ENCODE measurements at regions not wholly inside any gene's neighbourhood (a gene's known extent, or its start where the extent isn't known, plus 50 kb on each side); places are given as distances from the start of the nearest gene placed in this dataset.

GRCh38 chr3:135905058-135905724, 60.3 kb upstream of the PPP2R3A start:
- no peaks in the 10 kb centered on the region for H3K36me3 ChIP-seq (replicated peaks; ENCODE audit: insufficient read depth, low read depth)
- no peaks in the 10 kb centered on the region for H3K27me3 ChIP-seq
- H3K27ac ChIP-seq = no peak overlapping the region
- no peak overlapping the region for H3K4me2 ChIP-seq
- no peak for DNase-seq (ENCODE audit: low spot score)
- no peak overlapping the region for H2AFZ ChIP-seq
- WGBS (ENCODE audit: low lambda C conversion rate, missing lambda C conversion rate) = 51% methylated on average over 5 of the region's 5 CpGs
- no peaks in the 10 kb centered on the region for H3K79me2 ChIP-seq
- H3K9me3 ChIP-seq (ENCODE audit: low read depth) = no peaks in the 10 kb centered on the region
- no peaks in the 10 kb centered on the region for H3K4me1 ChIP-seq (ENCODE audit: insufficient read depth)
- H4K20me1 ChIP-seq (ENCODE audit: insufficient read depth, poor library complexity, severe bottlenecking) = no peaks in the 10 kb centered on the region
- no peak overlapping the region for H3K4me3 ChIP-seq
- H3K9me2 ChIP-seq (replicated peaks; ENCODE audit: insufficient read depth) = no peaks in the 10 kb centered on the region
- TF ChIP-seq EZH2phosphoT487 (IDR thresholded peaks at IDR 0.05; ENCODE audit: low read depth, severe bottlenecking, unreplicated experiment) = no peak
- TF ChIP-seq EZH2 (IDR thresholded peaks at IDR 0.05; ENCODE audit: borderline replicate concordance) = no peak
- TF ChIP-seq, protein P1, sequence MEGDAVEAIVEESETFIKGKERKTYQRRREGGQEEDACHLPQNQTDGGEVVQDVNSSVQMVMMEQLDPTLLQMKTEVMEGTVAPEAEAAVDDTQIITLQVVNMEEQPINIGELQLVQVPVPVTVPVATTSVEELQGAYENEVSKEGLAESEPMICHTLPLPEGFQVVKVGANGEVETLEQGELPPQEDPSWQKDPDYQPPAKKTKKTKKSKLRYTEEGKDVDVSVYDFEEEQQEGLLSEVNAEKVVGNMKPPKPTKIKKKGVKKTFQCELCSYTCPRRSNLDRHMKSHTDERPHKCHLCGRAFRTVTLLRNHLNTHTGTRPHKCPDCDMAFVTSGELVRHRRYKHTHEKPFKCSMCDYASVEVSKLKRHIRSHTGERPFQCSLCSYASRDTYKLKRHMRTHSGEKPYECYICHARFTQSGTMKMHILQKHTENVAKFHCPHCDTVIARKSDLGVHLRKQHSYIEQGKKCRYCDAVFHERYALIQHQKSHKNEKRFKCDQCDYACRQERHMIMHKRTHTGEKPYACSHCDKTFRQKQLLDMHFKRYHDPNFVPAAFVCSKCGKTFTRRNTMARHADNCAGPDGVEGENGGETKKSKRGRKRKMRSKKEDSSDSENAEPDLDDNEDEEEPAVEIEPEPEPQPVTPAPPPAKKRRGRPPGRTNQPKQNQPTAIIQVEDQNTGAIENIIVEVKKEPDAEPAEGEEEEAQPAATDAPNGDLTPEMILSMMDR (IDR thresholded peaks at IDR 0.05; ENCODE audit: poor library complexity) = peak; percentile 30

DNA sequence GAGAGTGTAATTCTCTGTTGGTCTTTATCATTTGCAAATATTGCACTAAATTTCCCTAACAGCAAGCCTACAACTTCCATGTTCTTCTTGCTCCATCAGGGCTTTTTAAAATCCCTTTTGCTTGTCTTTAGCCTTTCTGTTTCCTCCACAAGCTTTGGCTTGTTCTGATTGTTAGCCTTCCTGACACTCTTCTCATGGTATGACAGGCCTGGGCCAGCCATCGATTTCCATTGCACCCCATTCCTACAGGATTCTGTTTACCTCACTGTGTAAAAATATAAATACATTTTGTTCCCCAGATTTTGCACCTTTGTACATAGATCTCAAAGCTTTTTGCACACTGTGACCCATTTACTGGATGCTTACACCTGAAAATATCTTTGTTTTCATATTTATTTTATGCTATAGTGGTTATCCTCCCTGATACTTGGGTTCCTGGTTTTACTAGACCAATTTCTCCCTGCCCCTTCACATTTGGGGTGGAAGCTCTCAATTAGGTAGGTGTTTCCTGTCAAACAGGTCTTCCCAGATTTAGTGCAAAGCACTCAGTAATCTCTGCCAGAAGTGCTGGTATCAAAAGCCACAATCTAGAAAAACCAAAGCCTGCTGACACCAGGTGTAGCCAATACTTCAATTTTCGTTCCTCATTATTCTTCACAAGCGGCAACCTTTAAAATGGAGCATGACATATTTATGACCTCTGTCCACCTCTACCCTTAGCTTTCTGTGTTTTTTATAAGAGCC, 57.9 kb upstream of the PPP2R3A start:
- Histone ChIP-seq H3K4me1 (ENCODE audit: insufficient read depth) (no peaks in the 10 kb centered on the region), H3K79me2 (no peaks in the 10 kb centered on the region), H3K4me3 (no peak overlapping the region), H4K20me1 (ENCODE audit: insufficient read depth, poor library complexity, severe bottlenecking) (no peaks in the 10 kb centered on the region), H3K36me3 (replicated peaks; ENCODE audit: insufficient read depth, low read depth) (no peaks in the 10 kb centered on the region), H2AFZ (no peak overlapping the region), H3K4me2 (no peak overlapping the region), H3K27ac (no peak overlapping the region), H3K27me3 (no peaks in the 10 kb centered on the region), H3K9me3 (ENCODE audit: low read depth) (no peaks in the 10 kb centered on the region), H3K9me2 (replicated peaks; ENCODE audit: insufficient read depth) (no peaks in the 10 kb centered on the region)
- TF ChIP-seq EZH2phosphoT487 (IDR thresholded peaks at IDR 0.05; ENCODE audit: low read depth, severe bottlenecking, unreplicated experiment) = no peak
- no peak for TF ChIP-seq EZH2 (IDR thresholded peaks at IDR 0.05; ENCODE audit: borderline replicate concordance)
- TF ChIP-seq, protein P1 (IDR thresholded peaks at IDR 0.05; ENCODE audit: poor library complexity) = no peak
- DNase-seq (ENCODE audit: low spot score) = no peak
- WGBS (ENCODE audit: low lambda C conversion rate, missing lambda C conversion rate) = 68% methylated on average over 3 of the region's 3 CpGs

DNA sequence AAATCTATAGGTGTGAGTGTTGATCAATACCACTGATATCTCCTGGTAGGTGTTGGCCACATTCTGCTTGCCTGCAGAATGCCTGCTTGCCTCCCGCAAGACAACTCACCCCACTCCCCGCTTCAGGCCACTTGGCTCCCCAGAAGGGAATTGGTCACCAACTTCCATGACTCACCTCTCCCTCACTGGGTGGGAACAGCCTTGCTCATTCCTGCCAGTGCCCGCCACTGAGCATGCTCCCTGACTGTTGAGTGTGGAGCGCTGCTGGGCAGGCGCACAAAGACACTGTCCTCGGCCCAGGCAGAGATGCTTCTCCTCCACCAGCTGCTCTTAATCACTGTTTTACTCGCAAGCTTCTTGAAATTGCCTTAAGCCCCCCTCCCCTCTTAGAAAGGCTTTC, 57.3 kb upstream of the PPP2R3A start:
- no peak overlapping the region for H3K4me2 ChIP-seq
- WGBS (ENCODE audit: low lambda C conversion rate, missing lambda C conversion rate) = 73% methylated on average over 7 of the region's 7 CpGs
- H3K36me3 ChIP-seq (replicated peaks; ENCODE audit: insufficient read depth, low read depth) = no peaks in the 10 kb centered on the region
- no peaks in the 10 kb centered on the region for H3K9me3 ChIP-seq (ENCODE audit: low read depth)
- no peaks in the 10 kb centered on the region for H3K4me1 ChIP-seq (ENCODE audit: insufficient read depth)
- no peaks in the 10 kb centered on the region for H4K20me1 ChIP-seq (ENCODE audit: insufficient read depth, poor library complexity, severe bottlenecking)
- no peak overlapping the region for H3K27ac ChIP-seq
- TF ChIP-seq EZH2 (IDR thresholded peaks at IDR 0.05; ENCODE audit: borderline replicate concordance) (no peak), EZH2phosphoT487 (IDR thresholded peaks at IDR 0.05; ENCODE audit: low read depth, severe bottlenecking, unreplicated experiment) (no peak)
- no peak overlapping the region for H2AFZ ChIP-seq
- H3K27me3 ChIP-seq = no peaks in the 10 kb centered on the region
- no peaks in the 10 kb centered on the region for H3K9me2 ChIP-seq (replicated peaks; ENCODE audit: insufficient read depth)
- H3K79me2 ChIP-seq = no peaks in the 10 kb centered on the region
- DNase-seq (ENCODE audit: low spot score) = no peak
- no peak overlapping the region for H3K4me3 ChIP-seq

- 100% methylated on average over 1 of the region's 1 CpG for WGBS (ENCODE audit: low lambda C conversion rate, missing lambda C conversion rate)
- Histone ChIP-seq H3K9me3 (ENCODE audit: low read depth) (no peaks in the 10 kb centered on the region), H3K36me3 (replicated peaks; ENCODE audit: insufficient read depth, low read depth) (no peaks in the 10 kb centered on the region), H3K27ac (no peak overlapping the region), H3K4me1 (ENCODE audit: insufficient read depth) (no peaks in the 10 kb centered on the region), H3K9me2 (replicated peaks; ENCODE audit: insufficient read depth) (no peaks in the 10 kb centered on the region), H3K4me2 (no peak overlapping the region), H3K79me2 (no peaks in the 10 kb centered on the region), H3K4me3 (no peak overlapping the region), H3K27me3 (no peaks in the 10 kb centered on the region), H4K20me1 (ENCODE audit: insufficient read depth, poor library complexity, severe bottlenecking) (no peaks in the 10 kb centered on the region), H2AFZ (no peak overlapping the region)
- no peak for DNase-seq (ENCODE audit: low spot score)
- no peak for TF ChIP-seq EZH2phosphoT487 (IDR thresholded peaks at IDR 0.05; ENCODE audit: low read depth, severe bottlenecking, unreplicated experiment)
- TF ChIP-seq EZH2 (IDR thresholded peaks at IDR 0.05; ENCODE audit: borderline replicate concordance) = no peak
- TF ChIP-seq, protein P1 (IDR thresholded peaks at IDR 0.05; ENCODE audit: poor library complexity) = no peak
Measured at GRCh38 chr3:135908737-135909136, 56.8 kb upstream of the PPP2R3A start.
